ENCODE measurements at regions not wholly inside any gene's neighbourhood (a gene's known extent, or its start where the extent isn't known, plus 50 kb on each side); places are given as distances from the start of the nearest gene placed in this dataset.

DNA sequence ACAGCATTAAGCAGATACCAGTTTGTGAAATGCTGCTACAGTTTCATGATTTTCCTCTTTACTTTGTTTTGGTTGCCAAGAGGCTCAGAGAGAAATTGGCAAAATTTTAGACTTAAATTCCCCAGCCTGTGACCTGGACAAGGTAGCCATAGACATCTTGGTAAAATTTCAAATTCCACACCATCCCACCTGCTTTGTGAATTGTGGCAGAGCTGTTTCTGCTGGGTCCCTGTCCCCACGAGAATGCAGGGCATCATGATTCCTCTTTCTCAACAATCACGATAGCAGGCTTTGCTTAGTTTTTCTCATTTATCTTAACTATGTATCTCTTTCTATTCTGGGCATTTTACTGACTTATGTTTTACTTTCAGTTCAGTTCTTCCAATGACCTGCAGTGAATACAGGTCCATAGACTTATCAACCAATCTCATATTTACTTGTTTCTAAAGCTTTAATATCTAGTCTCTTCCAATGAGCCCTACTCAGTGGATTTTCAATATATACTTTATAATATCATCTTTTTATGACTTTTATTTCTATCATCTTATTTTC is 351.6 kb downstream of the SOCS6 start:
- Histone ChIP-seq H3K9me2 (replicated peaks; ENCODE audit: insufficient read depth) (no peaks in the 10 kb centered on the region), H3K36me3 (replicated peaks; ENCODE audit: insufficient read depth, low read depth) (no peaks in the 10 kb centered on the region), H3K27ac (no peak overlapping the region), H2AFZ (no peak overlapping the region), H4K20me1 (ENCODE audit: insufficient read depth, poor library complexity, severe bottlenecking) (no peaks in the 10 kb centered on the region), H3K27me3 (no peaks in the 10 kb centered on the region), H3K4me3 (no peak overlapping the region), H3K4me1 (ENCODE audit: insufficient read depth) (no peaks in the 10 kb centered on the region), H3K4me2 (no peak overlapping the region), H3K79me2 (no peaks in the 10 kb centered on the region), H3K9me3 (ENCODE audit: low read depth) (no peaks in the 10 kb centered on the region)
- TF ChIP-seq EZH2phosphoT487 (IDR thresholded peaks at IDR 0.05; ENCODE audit: low read depth, severe bottlenecking, unreplicated experiment), result no peak
- TF ChIP-seq, protein P1, sequence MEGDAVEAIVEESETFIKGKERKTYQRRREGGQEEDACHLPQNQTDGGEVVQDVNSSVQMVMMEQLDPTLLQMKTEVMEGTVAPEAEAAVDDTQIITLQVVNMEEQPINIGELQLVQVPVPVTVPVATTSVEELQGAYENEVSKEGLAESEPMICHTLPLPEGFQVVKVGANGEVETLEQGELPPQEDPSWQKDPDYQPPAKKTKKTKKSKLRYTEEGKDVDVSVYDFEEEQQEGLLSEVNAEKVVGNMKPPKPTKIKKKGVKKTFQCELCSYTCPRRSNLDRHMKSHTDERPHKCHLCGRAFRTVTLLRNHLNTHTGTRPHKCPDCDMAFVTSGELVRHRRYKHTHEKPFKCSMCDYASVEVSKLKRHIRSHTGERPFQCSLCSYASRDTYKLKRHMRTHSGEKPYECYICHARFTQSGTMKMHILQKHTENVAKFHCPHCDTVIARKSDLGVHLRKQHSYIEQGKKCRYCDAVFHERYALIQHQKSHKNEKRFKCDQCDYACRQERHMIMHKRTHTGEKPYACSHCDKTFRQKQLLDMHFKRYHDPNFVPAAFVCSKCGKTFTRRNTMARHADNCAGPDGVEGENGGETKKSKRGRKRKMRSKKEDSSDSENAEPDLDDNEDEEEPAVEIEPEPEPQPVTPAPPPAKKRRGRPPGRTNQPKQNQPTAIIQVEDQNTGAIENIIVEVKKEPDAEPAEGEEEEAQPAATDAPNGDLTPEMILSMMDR (IDR thresholded peaks at IDR 0.05; ENCODE audit: poor library complexity), result no peak
- no peak for TF ChIP-seq EZH2 (IDR thresholded peaks at IDR 0.05; ENCODE audit: borderline replicate concordance)
- 72% methylated on average over 2 of the region's 2 CpGs for WGBS (ENCODE audit: low lambda C conversion rate, missing lambda C conversion rate)
- no peak for DNase-seq (ENCODE audit: low spot score)

DNA sequence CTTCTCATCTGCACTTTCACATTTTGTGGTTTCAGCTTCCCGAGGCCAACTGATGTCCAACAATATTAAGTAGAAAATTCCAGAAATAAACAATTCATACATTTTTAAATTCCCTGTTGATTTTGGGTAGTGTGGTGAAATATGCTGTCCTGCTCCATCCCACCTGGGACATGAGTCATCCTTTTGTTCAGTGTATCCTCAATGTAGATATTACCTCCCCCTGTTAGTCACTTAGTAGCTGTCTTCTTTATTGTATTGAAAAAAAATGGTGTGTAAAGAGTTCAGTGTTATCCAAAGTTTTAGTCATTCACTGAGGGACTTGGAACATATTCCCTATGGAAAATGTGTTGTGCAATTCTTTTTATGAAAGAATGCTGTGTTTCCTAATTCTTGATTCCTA is 348.1 kb downstream of the SOCS6 start:
- H3K27me3 ChIP-seq, result no peaks in the 10 kb centered on the region
- H3K36me3 ChIP-seq (replicated peaks; ENCODE audit: insufficient read depth, low read depth), result no peaks in the 10 kb centered on the region
- no peaks in the 10 kb centered on the region for H3K4me1 ChIP-seq (ENCODE audit: insufficient read depth)
- no peak overlapping the region for H3K27ac ChIP-seq
- H3K79me2 ChIP-seq, result no peaks in the 10 kb centered on the region
- H3K4me2 ChIP-seq, result no peak overlapping the region
- DNase-seq (ENCODE audit: low spot score), result no peak
- no peak overlapping the region for H3K4me3 ChIP-seq
- no peaks in the 10 kb centered on the region for H3K9me3 ChIP-seq (ENCODE audit: low read depth)
- TF ChIP-seq, protein P1 (IDR thresholded peaks at IDR 0.05; ENCODE audit: poor library complexity), result no peak
- no peak for TF ChIP-seq EZH2phosphoT487 (IDR thresholded peaks at IDR 0.05; ENCODE audit: low read depth, severe bottlenecking, unreplicated experiment)
- no peak for TF ChIP-seq EZH2 (IDR thresholded peaks at IDR 0.05; ENCODE audit: borderline replicate concordance)
- no peaks in the 10 kb centered on the region for H4K20me1 ChIP-seq (ENCODE audit: insufficient read depth, poor library complexity, severe bottlenecking)
- no peaks in the 10 kb centered on the region for H3K9me2 ChIP-seq (replicated peaks; ENCODE audit: insufficient read depth)
- no peak overlapping the region for H2AFZ ChIP-seq
- 87% methylated on average over 1 of the region's 1 CpG for WGBS (ENCODE audit: low lambda C conversion rate, missing lambda C conversion rate)

DNA sequence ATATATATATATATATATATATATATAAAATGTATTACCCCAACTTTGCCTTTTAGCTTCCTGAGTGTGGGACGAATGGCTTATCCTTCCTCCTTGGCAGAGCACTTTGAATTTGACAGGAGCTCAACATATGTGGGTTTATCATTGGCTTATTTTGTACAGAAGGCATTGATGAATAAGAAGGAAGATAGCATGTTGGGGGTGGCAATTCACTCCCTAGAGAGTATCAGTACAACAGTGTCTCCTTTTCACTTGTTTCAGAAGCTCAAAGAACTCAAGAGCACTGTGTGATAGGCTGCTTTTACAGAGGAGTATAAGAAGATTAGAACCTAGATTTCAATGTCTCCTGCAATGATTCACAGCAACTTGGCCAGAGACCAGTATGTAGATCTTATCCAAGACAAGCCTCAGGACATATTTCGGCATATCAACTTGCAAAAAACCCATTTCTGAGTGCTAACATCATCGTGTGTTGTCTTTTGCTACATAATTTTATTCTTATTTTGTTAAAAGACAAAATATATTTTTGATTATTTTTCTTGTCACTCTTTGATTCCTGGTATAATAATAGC is 345.8 kb downstream of the SOCS6 start:
- no peak overlapping the region for H3K27ac ChIP-seq
- no peak overlapping the region for H3K4me3 ChIP-seq
- no peaks in the 10 kb centered on the region for H3K36me3 ChIP-seq (replicated peaks; ENCODE audit: insufficient read depth, low read depth)
- H3K4me2 ChIP-seq, result no peak overlapping the region
- no peaks in the 10 kb centered on the region for H3K79me2 ChIP-seq
- no peaks in the 10 kb centered on the region for H3K9me3 ChIP-seq (ENCODE audit: low read depth)
- H3K9me2 ChIP-seq (replicated peaks; ENCODE audit: insufficient read depth), result no peaks in the 10 kb centered on the region
- no peak for DNase-seq (ENCODE audit: low spot score)
- H2AFZ ChIP-seq, result no peak overlapping the region
- H4K20me1 ChIP-seq (ENCODE audit: insufficient read depth, poor library complexity, severe bottlenecking), result no peaks in the 10 kb centered on the region
- TF ChIP-seq, protein P1 (IDR thresholded peaks at IDR 0.05; ENCODE audit: poor library complexity), result no peak
- no peak for TF ChIP-seq EZH2phosphoT487 (IDR thresholded peaks at IDR 0.05; ENCODE audit: low read depth, severe bottlenecking, unreplicated experiment)
- no peak for TF ChIP-seq EZH2 (IDR thresholded peaks at IDR 0.05; ENCODE audit: borderline replicate concordance)
- H3K4me1 ChIP-seq (ENCODE audit: insufficient read depth), result no peaks in the 10 kb centered on the region
- WGBS (ENCODE audit: low lambda C conversion rate, missing lambda C conversion rate), result 73% methylated on average over 3 of the region's 3 CpGs
- H3K27me3 ChIP-seq, result no peaks in the 10 kb centered on the region
